H9 (cell line): ENCODE measurements at regions not wholly inside any gene's neighbourhood (a gene's known extent, or its start where the extent isn't known, plus 50 kb on each side); places are given as distances from the start of the nearest gene placed in this dataset.

Source experiments
- DNase-seq: peaks from one replicate; pipeline ENCODE4 v3.0.0-alpha.2; 2017
- H2AFZ ChIP-seq: one replicate; pipeline ENCODE4 v1.6.1; 2013; ENCODE audit warnings: mild to moderate bottlenecking, low read length, control low read depth, moderate library complexity
- H2AK5ac ChIP-seq: 2 replicates; pipeline ENCODE4 v1.6.1; 2013; ENCODE audit warnings: low read length, control low read depth, mixed read lengths; ENCODE audit not compliant: insufficient read length
- H2BK120ac ChIP-seq: one replicate; pipeline ENCODE4 v1.6.1; 2013; ENCODE audit warnings: low read depth, mild to moderate bottlenecking, low read length, control low read depth, inconsistent platforms; ENCODE audit not compliant: poor library complexity, severe bottlenecking
- H2BK12ac ChIP-seq: 2 replicates; pipeline ENCODE4 v1.6.1; 2013; ENCODE audit warnings: low read length, control low read depth, mixed read lengths, low read depth; ENCODE audit not compliant: insufficient read length
- H2BK15ac ChIP-seq: 2 replicates; pipeline ENCODE4 v1.6.1; 2013; ENCODE audit warnings: low read depth, low read length, control low read depth
- H2BK20ac ChIP-seq: one replicate; pipeline ENCODE4 v1.6.1; 2013; ENCODE audit warnings: low read depth, mild to moderate bottlenecking, low read length, control low read depth, inconsistent platforms; ENCODE audit not compliant: poor library complexity, severe bottlenecking
- H2BK5ac ChIP-seq: 2 replicates; pipeline ENCODE4 v1.6.1; 2013; ENCODE audit warnings: low read length, control low read depth, mixed read lengths; ENCODE audit not compliant: insufficient read length
- H3K14ac ChIP-seq: 2 replicates; pipeline ENCODE4 v1.6.1; 2013; ENCODE audit warnings: low read length, control low read depth; ENCODE audit not compliant: insufficient read depth
- H3K18ac ChIP-seq: 2 replicates; pipeline ENCODE4 v1.6.1; 2013; ENCODE audit warnings: low read depth, mild to moderate bottlenecking, mixed read lengths, low read length, control low read depth; ENCODE audit not compliant: insufficient read length
- H3K23ac ChIP-seq: 2 replicates; pipeline ENCODE4 v1.6.1; 2013; ENCODE audit warnings: low read length, control low read depth, mixed read lengths, low read depth; ENCODE audit not compliant: insufficient read length
- H3K23me2 ChIP-seq: 2 replicates; pipeline ENCODE4 v1.6.1; 2013; ENCODE audit warnings: low read depth, mild to moderate bottlenecking, mixed read lengths, low read length, control low read depth; ENCODE audit not compliant: insufficient read length, poor library complexity, severe bottlenecking
- H3K27ac ChIP-seq: 2 replicates; pipeline ENCODE4 v1.5.1; 2013; ENCODE audit warnings: low read length, control low read depth, mixed read lengths, low read depth; ENCODE audit not compliant: insufficient read length
- H3K27me3 ChIP-seq: 2 replicates; pipeline ENCODE4 v1.6.1; 2013; ENCODE audit warnings: low read length, control low read depth, inconsistent platforms; ENCODE audit not compliant: insufficient read depth
- H3K4ac ChIP-seq: 2 replicates; pipeline ENCODE4 v1.6.1; 2013; ENCODE audit warnings: low read depth, mild to moderate bottlenecking, control low read depth, inconsistent platforms, low read length, moderate library complexity
- H3K4me1 ChIP-seq: 2 replicates; pipeline ENCODE4 v1.6.1; 2013; ENCODE audit warnings: low read length, control low read depth, inconsistent platforms; ENCODE audit not compliant: insufficient read depth
- H3K4me2 ChIP-seq: 2 replicates; pipeline ENCODE4 v1.6.1; 2013; ENCODE audit warnings: low read length, control low read depth, mixed read lengths; ENCODE audit not compliant: insufficient read length, insufficient read depth
- H3K56ac ChIP-seq: 2 replicates; pipeline ENCODE4 v1.6.1; 2013; ENCODE audit warnings: low read depth, mild to moderate bottlenecking, mixed read lengths, low read length, control low read depth; ENCODE audit not compliant: insufficient read length
- H3K79me1 ChIP-seq: 2 replicates; pipeline ENCODE4 v1.6.1; 2013; ENCODE audit warnings: low read depth, mild to moderate bottlenecking, moderate library complexity, low read length, control low read depth, inconsistent platforms; ENCODE audit not compliant: insufficient read depth, poor library complexity, severe bottlenecking
- H3K79me2 ChIP-seq: 2 replicates; pipeline ENCODE4 v1.6.1; 2013; ENCODE audit warnings: low read length, control low read depth, inconsistent platforms; ENCODE audit not compliant: insufficient read depth
- H3K9ac ChIP-seq: 2 replicates; pipeline ENCODE4 v1.6.1; 2013; ENCODE audit warnings: low read length, control low read depth, mixed read lengths; ENCODE audit not compliant: insufficient read length; ENCODE audit errors: extremely low read depth
- H3K9me3 ChIP-seq: one replicate; pipeline ENCODE4 v1.6.1; 2013; ENCODE audit warnings: low read depth, low read length, inconsistent platforms; ENCODE audit not compliant: control insufficient read depth
- H3T11ph ChIP-seq: one replicate; pipeline ENCODE4 v1.6.1; 2013; ENCODE audit warnings: mild to moderate bottlenecking, low read length, control low read depth, inconsistent platforms
- H4K20me1 ChIP-seq: one replicate; pipeline ENCODE4 v1.6.1; 2013; ENCODE audit not compliant: control insufficient read depth, insufficient read length, insufficient read depth
- H4K5ac ChIP-seq: 2 replicates; pipeline ENCODE4 v1.6.1; 2013; ENCODE audit warnings: low read depth, mild to moderate bottlenecking, mixed read lengths, low read length, control low read depth; ENCODE audit not compliant: insufficient read length
- H4K8ac ChIP-seq: replicated peaks from 2 replicates; pipeline ENCODE4 v1.6.1; 2013; ENCODE audit warnings: low read length, control low read depth, mixed read lengths, low read depth; ENCODE audit not compliant: insufficient read length
- H4K91ac ChIP-seq: 2 replicates; pipeline ENCODE4 v1.6.1; 2013; ENCODE audit warnings: low read depth, mild to moderate bottlenecking, moderate library complexity, mixed read lengths, low read length, control low read depth; ENCODE audit not compliant: insufficient read length
- H3K27ac Mint-ChIP-seq, 3 experiments: 2 replicates in 2 of 3; 3 replicates in 1 of 3; pipeline ENCODE4 v1.8.0; 2020 to 2021; ENCODE audit warnings: mixed read lengths in 3 of 3, mild to moderate bottlenecking in 1 of 3, moderate library complexity in 1 of 3
- H3K27me3 Mint-ChIP-seq: 2 replicates; pipeline ENCODE4 v1.8.0; 2021; ENCODE audit warnings: low read depth, mild to moderate bottlenecking, moderate library complexity, mixed read lengths
- H3K36me3 Mint-ChIP-seq, 3 experiments: 2 replicates in 2 of 3; 3 replicates in 1 of 3; pipeline ENCODE4 v1.8.0; 2020 to 2021; ENCODE audit warnings: low read depth in 3 of 3, mixed read lengths in 3 of 3; ENCODE audit not compliant: insufficient read depth in 1 of 3
- H3K4me1 Mint-ChIP-seq, 2 experiments: 2 replicates each; pipeline ENCODE4 v1.8.0; 2020; ENCODE audit warnings: mixed read lengths in 2 of 2
- H3K4me3 Mint-ChIP-seq, 2 experiments: 2 replicates in 1 of 2; 3 replicates in 1 of 2; pipeline ENCODE4 v1.8.0; 2020 to 2021; ENCODE audit warnings: mild to moderate bottlenecking in 2 of 2, mixed read lengths in 2 of 2, moderate library complexity in 1 of 2
- H3K9me3 Mint-ChIP-seq, 2 experiments: 2 replicates in 1 of 2; 3 replicates in 1 of 2; pipeline ENCODE4 v1.8.0; 2020; ENCODE audit warnings: mild to moderate bottlenecking in 2 of 2, mixed read lengths in 2 of 2, moderate library complexity in 1 of 2
- WGBS: extraction: QIAGEN DNeasy Blood & Tissue Kit; methylation state at CpG from one replicate; pipeline ENCODE4 v1.1.7; 2013; ENCODE audit warnings: missing lambda C conversion rate, low lambda C conversion rate, mixed read lengths; ENCODE audit not compliant: insufficient read length; ENCODE audit errors: extremely low coverage; 5-methylcytosine and 5-hydroxymethylcytosine counted together
- TF ChIP-seq, protein P1 (sequence below): fragments of 200-600 bp; sonication (generic); conservative IDR thresholded peaks from 3 replicates; pipeline ENCODE4 v1.8.0; 2021; ENCODE audit warnings: antibody characterized with exemption, mild to moderate bottlenecking

GRCh38 chrX:96373047-96373355, 311.6 kb upstream of the DIAPH2 start:
- no peaks in the 10 kb centered on the region for H3K27me3 ChIP-seq
- WGBS, result 100% methylated on average over 1 of the region's 4 CpGs
- TF ChIP-seq, protein P1, sequence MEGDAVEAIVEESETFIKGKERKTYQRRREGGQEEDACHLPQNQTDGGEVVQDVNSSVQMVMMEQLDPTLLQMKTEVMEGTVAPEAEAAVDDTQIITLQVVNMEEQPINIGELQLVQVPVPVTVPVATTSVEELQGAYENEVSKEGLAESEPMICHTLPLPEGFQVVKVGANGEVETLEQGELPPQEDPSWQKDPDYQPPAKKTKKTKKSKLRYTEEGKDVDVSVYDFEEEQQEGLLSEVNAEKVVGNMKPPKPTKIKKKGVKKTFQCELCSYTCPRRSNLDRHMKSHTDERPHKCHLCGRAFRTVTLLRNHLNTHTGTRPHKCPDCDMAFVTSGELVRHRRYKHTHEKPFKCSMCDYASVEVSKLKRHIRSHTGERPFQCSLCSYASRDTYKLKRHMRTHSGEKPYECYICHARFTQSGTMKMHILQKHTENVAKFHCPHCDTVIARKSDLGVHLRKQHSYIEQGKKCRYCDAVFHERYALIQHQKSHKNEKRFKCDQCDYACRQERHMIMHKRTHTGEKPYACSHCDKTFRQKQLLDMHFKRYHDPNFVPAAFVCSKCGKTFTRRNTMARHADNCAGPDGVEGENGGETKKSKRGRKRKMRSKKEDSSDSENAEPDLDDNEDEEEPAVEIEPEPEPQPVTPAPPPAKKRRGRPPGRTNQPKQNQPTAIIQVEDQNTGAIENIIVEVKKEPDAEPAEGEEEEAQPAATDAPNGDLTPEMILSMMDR, result no peak
- no peak overlapping the region for H2BK120ac ChIP-seq
- H3K79me2 ChIP-seq, result no peaks in the 10 kb centered on the region
- no peak overlapping the region for H4K5ac ChIP-seq
- H3K23ac ChIP-seq, result no peak overlapping the region
- Mint-ChIP-seq H3K27me3 (no peaks in the 10 kb centered on the region), H3K36me3 (no peaks in the 10 kb centered on the region), H3K4me1 (peaks cover 5 to 6% of the 10 kb centered on the region in 2 experiments), H3K27ac (no peak overlapping the region; a peak in 1 of 7 replicates), H3K4me3 (no peak overlapping the region), H3K9me3 (no peaks in the 10 kb centered on the region)
- H2BK5ac ChIP-seq, result no peak overlapping the region
- H3K79me1 ChIP-seq, result no peaks in the 10 kb centered on the region
- H3K23me2 ChIP-seq, result no peaks in the 10 kb centered on the region
- H2BK12ac ChIP-seq, result no peak overlapping the region
- no peak overlapping the region for H2BK15ac ChIP-seq
- H4K20me1 ChIP-seq, result no peaks in the 10 kb centered on the region
- no peaks in the 10 kb centered on the region for H3K9me3 ChIP-seq
- H4K91ac ChIP-seq, result no peak overlapping the region
- no peak overlapping the region for H3K4ac ChIP-seq
- DNase-seq, result no peak
- no peak overlapping the region for H3K27ac ChIP-seq
- H3T11ph ChIP-seq, result no peak overlapping the region
- H3K14ac ChIP-seq, result no peak overlapping the region
- H3K4me2 ChIP-seq, result no peak overlapping the region
- no peak overlapping the region for H4K8ac ChIP-seq
- no peaks in the 10 kb centered on the region for H3K4me1 ChIP-seq
- no peak overlapping the region for H2AK5ac ChIP-seq
- H3K56ac ChIP-seq, result no peak overlapping the region
- no peak overlapping the region for H3K9ac ChIP-seq
- H2BK20ac ChIP-seq, result no peak overlapping the region
- H3K18ac ChIP-seq, result no peak overlapping the region
- no peak overlapping the region for H2AFZ ChIP-seq
